KBM-7 (cell line): ENCODE measurements at regions not wholly inside any gene's neighbourhood (a gene's known extent, or its start where the extent isn't known, plus 50 kb on each side); places are given as distances from the start of the nearest gene placed in this dataset.
A peak's percentile ranks its signal among the peaks of the same experiment; 100 is the strongest.

Experiments used
- DNase-seq: peaks from one replicate; pipeline ENCODE4 v3.0.0-alpha.2; 2015
- in situ Hi-C: fragments of 300-500 bp; cut with MboI; formaldehyde crosslinking; loops from 2 replicates; pipeline ENCODE4 v1.14.3; 2020; ENCODE audit warnings: low sequenced_read_pairs, low pct_unique_long_range_greater_than_20kb, mixed read lengths

DNA sequence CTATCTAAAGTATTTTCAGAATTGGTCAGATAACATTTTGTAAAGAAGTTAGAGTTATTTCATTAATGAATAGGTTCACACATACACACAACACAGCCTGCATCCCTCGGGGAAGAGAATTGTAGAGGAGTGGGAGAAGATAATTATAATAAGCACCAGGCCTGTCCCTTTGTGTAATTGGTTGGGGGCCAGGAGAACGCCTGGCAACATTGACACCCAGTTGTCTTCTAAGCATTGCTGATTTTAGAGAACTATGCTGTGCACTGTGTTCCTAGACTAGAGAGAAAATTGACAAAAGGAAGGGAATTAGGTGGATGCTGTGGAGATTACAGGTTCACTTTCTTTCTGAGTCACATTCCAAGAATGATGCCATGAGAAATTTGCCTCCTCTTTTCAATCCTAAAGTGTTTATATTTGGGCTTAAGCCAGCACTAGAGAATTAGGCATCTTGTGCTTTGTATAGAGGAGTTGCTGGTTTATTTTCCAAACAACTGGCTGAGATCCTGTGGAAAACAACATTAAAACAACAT is 247.6 kb downstream of the COX7C start:
- in situ Hi-C loops = no loop called here
- no peak for DNase-seq

DNA sequence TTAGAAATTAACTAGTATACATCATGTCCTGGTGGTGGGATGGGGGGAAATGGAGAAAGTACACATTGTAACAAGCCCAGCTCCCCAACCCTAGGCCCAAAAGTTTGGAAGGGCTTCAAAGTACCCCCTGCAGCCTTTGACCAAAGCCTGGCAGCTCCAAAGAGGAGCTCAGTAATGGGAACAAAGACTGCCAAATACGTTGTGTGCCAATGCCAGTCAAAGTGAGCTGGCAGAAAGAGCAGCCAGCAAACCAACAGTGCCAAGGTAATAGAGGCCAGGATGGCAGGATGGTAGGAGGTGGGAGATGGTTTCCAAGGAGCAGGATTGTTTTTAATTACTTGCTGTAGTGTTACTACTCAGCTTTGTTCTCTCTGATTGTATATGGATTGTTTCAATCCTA is 248.3 kb downstream of the COX7C start:
- in situ Hi-C loops = no loop called here
- no peak for DNase-seq

DNA sequence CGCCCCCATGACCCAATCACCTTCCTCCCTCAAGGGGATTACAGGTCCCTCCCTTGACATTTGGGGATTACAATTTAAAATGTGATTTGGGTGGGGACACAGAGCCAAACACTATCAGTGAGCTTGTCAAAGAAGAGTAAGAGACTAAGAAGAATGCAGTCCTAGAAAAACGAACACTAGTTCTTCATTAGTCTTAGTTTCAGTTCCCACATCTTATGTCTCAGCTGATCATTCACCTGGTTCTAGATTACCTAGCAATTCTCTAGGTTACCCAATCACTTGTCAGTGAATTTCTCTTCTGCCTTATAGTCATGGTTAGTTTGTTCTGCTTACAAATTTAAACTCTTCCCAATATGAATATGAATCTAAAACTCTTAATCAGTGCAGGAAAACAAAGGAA is 251.5 kb downstream of the COX7C start:
- no peak for DNase-seq
- in situ Hi-C loops = no loop called here

DNA sequence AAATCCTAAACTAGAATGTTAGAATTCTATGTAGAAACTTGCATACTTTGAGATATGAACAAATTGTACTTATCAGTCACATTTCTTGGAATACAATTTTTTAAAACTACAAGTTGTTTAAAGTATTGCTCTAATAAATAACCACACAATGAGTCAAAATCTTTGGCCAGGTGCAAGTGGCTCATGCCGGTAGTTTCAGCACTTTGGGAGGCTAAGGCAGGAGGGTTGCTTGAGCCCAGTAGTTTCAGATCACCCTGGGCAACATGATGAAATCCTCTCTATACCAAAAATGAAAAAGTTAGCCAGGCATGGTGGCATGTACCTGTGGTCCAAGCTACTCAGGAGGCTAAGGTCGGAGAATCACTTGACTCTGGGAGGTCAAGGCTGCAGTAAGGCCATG is 257.8 kb downstream of the COX7C start:
- in situ Hi-C loops = no loop called here
- DNase-seq = no peak

DNA sequence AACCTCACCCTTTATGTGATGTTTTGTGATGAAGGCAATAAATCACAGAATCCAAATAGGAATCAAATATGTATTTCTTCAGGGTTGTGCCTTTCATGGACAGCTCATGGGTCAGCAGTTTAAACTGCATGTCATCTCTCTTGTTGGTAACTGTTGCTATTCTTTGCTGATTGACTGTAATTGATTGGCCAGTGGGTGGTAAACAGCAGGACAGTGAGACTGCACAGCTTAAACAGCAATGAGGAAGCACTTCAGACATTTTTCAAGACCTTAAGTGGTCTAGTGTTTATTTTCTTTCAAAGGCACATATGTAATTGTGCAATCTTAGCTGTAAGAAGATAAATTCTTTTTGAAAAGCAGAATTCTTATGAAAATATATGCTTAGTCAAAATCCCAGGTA is 260.5 kb downstream of the COX7C start:
- DNase-seq = no peak

DNA sequence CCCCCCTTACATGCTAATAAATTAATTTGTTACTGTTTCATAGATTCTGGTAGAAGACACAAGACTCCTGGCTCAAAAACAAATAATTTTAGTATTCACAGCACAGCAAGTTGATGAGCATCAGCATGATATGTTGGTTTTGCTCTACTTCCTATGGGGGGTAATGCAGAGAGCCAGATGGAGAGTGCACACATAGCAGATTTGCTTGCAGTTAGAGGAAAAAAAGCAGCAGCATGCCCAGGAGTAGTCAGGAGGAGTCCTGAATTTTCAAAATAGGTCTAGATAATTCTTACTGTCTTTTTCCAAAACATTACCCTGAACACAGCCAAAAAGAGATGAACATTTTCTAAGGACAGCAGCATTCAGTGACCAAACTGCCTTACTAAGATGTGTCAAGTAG is 261.3 kb downstream of the COX7C start:
- no peak for DNase-seq
- in situ Hi-C loops = no loop called here

More for the DNA sequence above, 260.5 kb downstream of the COX7C start:
- in situ Hi-C loops = no loop called here

DNA sequence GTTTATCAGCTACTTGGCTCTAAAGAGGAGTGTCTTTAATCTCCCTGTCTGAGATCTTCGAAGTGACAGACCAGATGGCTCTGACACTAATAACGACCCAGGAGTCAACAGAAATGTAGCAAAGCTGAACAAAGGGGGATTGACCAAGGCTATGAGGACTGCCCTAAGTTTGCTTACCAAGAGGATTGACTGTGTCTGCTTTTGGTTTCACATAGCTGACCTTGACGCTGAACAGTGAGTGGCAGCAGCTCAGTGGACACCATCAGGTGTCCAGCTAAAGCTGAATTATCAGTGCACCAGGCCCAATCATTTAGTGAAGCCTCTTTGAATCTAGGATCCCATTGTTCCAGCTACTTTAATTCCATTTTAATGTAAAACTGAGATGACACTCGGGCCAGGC is 262.6 kb downstream of the COX7C start:
- in situ Hi-C loops = no loop called here
- DNase-seq = no peak

DNA sequence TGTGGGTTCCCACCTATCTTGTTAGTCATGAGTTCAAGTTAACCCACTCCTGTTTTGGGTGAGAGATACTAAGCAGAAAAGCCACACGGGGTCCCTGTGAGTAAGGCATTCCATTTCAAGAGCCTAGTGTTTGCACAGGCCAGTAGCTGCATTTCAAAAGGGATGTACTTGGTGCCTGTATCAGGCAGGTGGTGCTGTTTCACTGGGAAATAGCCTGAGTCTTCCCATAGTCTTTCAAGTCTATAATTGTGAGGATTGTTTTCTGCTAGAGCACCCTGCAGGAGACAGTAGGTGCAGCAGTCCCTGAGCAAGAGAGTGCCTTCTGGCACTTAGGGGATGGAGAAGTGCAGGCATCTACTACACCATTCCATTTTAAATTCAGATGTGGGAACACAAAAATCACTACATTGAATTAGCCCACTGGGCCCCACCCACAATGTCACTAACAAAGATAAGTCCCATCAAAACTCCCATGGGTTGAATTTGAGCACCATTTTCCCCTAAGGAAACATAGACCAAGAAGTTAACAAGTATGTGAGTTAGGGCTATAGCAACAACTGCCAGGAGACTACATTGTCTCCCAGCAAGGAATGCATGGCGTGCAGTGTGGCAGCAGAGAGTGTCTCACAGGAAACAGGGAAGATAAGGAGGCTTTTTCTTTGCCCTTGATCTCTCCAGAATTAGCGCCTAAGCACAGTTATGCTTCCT is 263.2 kb downstream of the COX7C start:
- peak; percentile 71 for DNase-seq
- in situ Hi-C loops = no loop called here

DNA sequence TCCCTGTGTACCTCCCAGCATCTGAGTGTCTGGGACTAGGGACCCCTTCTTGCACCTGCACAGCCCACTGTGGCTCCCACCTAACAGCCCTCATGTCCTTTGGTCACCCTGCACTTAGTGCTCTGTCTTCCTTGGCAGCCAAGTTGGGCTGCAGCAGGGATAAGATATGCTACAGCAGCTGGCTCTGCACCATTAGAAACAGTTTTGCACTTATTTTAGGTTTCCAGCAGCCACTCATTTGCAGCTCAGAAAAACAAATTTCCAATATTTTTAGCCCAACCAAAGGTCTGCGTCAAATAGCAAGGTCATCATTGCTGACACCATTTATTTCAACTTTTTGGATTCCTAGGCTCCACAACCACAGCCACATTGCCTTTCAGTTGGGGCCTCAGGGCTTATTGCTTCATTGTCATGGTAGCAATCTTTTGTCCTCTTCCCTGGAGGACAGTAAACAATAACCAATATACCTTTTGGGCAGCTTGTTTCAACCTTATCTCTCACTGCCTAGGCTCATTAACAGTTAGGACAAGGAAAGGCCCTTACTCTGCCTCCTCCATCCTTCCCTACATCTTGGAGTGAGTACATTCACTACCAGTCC is 263.9 kb downstream of the COX7C start:
- DNase-seq = no peak
- in situ Hi-C loops = no loop called here

DNA sequence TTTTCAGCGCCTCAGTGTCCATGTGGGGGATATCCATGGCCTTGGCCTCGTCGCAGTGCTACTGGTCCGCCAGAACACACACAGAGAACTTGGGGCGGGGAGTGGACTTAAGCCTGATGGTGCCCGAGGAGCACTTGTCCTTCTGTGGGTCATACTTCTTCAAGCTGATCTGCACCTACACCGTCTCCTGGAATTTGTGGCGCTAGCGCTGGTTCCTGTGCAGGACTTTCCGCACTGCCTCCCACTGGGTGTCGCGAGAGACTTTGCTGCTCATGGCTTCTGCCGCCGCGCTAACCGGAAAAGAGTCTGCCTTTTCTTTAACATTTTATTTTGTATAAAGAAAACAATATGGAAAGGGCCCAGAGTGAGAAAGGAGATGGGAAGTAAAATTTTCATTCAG is 266.9 kb downstream of the COX7C start:
- in situ Hi-C loops = no loop called here

DNA sequence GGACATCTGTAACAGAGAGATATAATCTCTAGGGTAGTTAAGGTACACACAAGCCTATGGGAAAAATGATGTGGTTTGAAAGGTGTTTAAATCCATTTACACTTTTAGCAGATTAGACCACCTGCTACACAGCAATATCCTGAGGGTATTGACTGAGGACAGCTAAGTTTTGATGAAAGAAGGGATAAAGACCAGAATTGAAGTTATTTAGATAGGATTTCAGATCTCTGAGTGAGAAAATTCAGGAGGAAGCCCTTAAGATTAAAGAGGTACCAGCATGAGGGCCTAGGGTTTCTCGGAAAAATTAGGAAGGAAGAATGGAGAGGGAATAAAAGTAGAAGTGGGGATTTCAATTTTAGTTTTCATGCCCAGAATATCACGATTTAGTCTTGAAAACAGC is 267.3 kb downstream of the COX7C start:
- in situ Hi-C loops = no loop called here
- no peak for DNase-seq

More for the DNA sequence above, 266.9 kb downstream of the COX7C start:
- no peak for DNase-seq

DNA sequence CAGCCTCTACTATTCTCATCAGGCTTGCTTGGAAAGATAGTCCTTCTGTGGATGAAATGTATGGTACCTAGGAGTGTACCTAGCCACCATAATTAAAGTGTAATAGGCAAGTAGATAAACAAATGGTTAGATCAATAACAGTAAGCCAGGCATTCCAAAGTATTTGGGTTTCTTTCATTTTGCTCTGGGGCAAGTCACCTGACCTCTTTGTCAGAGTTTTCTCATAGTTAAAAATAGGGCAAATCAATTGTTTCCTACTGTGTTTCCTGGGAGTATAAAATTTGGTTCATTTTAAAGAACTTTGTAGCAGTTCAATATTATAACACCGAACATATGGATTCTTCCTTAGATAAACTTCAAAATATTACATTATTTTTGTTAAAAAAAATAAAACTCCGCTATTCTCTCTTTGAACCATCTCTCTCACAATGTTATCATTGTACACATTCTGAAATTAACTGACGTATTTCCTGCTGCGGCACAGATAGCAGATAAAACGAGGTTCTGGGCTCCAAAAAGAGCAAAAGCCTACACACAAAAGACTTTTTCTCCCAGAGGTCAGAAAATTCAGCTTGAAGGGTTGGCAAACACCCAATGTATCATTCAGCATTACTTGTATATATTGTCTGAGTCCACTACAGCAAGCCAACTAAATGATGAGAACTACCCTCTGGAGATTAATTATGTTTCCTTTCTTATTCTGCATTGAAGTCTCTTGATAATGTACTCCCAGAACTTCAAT is 267.9 kb downstream of the COX7C start:
- in situ Hi-C loops = no loop called here

DNA sequence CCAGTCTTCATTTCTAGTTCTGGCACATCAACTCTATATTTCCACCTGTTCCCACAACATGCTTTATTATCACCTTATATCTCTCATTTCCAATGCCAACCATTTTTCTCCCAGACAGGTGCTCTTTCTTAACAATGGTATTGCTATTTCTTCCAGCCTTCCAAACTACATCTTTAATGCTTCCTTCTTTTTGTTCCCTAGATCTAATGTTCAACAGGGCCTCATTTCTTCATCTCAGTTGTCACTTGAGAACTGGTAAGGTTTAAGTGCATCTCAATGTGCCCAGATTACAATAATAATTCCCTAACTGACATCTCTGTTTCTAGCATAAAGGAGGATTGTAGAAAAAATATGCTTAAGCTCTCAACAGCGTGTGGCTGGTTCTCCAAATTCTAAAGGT is 272.6 kb downstream of the COX7C start:
- DNase-seq = no peak
- in situ Hi-C loops = no loop called here

More for the DNA sequence above, 267.9 kb downstream of the COX7C start:
- no peak for DNase-seq

DNA sequence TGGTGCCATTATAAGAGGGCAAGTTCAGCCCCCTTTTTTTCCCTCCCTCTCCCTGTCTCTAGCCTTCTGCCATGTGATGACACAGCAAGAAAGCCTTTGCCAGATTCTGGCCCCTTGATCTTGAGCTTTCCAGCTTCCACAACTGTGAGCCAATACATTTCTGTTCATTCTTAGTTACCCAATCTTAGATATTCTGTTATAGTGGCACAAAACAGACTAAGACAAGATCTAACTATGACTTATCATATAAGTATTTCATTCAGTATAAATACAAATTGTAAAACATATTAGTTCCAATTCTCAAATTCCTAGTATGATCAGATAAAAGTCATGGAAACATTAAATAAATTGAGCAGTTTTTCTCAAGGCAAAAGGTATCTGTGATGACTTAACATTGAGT is 276.3 kb downstream of the COX7C start:
- DNase-seq = no peak
- in situ Hi-C loops = no loop called here

DNA sequence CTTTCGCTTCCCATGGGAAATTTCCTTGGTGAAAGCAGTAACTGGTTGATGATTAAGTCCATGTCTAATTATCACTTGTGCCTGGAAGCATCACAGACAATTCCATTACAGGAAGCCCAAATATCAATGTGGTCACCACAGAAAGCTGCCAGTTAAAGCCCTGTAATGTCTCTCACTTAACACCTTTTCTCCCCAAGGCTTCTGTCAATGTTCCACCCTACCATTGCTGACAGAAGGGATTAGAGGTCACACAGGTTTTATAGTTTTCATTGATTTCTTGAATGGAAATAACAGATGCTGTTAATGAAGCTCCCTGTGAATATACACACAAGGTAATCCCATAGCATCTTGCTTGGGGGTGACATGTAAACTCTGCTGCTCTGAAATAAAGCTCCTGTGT is 279.2 kb downstream of the COX7C start:
- no peak for DNase-seq
- in situ Hi-C loops = no loop called here

DNA sequence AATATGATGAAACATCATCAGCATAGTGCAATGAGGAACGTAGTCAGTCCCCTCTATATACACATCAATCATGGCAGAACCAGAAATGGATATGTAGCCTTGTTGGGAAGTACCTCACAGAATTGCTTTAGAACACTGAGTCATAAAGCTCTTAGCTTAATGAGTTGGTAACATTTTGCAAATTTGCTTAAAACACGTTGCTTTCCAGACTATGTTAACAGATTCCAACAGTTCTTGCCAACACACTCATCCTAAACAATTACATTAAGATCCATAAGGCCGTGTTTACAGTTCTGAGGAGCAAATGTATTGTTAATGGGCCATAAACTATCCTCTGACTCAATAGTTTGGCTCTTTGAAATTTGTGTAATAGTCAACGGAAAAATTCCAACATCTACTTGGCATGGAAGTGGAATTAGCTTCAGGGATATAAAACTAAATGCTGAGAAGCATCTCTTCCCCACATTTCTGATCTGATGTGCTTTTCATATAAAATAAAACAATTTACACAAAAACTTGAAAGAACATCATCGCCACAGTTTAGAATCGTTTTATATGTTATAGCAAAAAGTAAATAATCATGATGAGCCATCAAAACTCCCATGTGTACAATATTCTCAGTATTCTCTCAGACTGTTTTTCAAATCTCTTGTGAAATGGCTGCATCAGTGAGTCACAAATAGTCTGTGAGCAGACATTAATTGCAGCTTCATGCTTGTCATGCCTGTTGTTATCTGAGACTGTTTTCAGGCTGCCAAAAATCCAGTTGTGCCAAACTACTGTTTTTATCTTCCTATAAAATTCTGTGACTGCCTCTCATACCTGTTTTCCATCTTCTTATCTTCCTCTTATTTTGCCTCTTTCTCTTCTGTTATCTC is 291.9 kb downstream of the COX7C start:
- in situ Hi-C loops = no loop called here

DNA sequence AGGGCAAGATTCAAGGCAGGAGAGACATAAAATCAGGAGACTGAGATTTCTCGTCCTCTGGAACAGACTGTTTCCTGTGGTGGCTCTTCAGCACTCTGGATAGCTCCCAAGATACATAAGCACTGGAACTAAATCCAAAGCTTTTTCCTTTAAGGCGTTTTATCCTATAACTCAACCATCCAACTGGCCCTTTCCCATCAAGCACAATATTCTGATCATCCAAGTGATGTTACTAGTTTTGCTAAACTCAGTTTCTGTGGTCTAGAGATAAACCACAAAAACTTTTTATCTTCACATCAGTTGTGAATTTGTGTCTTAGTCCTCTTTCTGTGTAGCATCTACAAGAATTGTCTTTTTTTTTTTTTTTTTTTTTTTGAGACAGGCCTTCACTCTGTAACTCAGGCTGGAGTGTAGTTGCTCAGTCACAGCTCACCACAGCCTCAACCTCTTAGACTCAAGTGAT is 299.4 kb downstream of the COX7C start:
- DNase-seq = peak; percentile 14
- in situ Hi-C loops = no loop called here

More for the DNA sequence above, 291.9 kb downstream of the COX7C start:
- DNase-seq = no peak

DNA sequence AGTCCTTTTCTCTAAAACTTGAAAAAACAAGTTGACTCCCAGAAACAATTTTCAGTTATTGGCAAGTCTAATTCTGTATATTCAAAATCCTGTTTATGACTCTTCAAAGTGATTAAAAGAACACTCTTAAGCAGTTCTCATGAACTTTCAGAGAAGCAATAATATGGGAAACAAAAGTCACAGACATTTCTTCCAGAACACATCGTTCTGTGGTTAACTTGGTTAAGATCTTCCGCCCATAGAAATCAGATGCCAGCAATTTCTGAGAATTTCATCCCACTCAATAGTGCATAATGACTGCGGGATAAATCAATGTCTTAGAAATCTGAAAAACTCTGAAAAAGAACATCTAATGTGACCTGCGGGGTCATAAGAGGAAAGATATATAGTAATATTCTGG is 300.5 kb downstream of the COX7C start:
- in situ Hi-C loops = no loop called here
- DNase-seq = peak; percentile 5

DNA sequence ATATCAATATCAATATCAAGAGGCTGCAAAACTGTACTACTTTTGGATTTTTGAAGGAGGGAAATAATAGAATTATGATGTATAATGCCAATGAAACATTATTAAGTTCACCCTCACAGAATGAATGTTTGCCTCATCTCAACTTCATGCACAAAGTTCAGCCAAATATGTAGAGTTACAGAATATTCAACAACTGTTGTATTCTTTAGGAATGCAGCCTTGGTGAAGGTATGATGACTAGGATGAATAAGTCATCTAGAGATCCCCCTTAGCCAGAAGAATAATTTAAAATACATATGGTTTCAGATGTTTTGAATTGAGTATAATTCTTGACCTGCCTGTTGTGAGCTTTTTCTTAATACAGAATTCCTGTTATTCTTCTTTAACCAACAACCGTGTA is 308.3 kb downstream of the COX7C start:
- in situ Hi-C loops = no loop called here
- no peak for DNase-seq
